HEK293 (cell line): ENCODE measurements at regions not wholly inside any gene's neighbourhood (a gene's known extent, or its start where the extent isn't known, plus 50 kb on each side); places are given as distances from the start of the nearest gene placed in this dataset.

ENCODE experiments used
- CTCF ChIA-PET: fragments of 350-600 bp; formaldehyde crosslinking; extraction: SDS; loops from one replicate; lab custom pipeline; 2021; ENCODE audit warnings: antibody characterized with exemption; lab: Yijun Ruan, JAX
- POLR2A ChIA-PET: fragments of 300-600 bp; formaldehyde crosslinking; extraction: SDS; loops from one replicate; lab custom pipeline; 2020; ENCODE audit warnings: antibody characterized with exemption, inconsistent platforms; lab: Yijun Ruan, JAX
- H3K27ac ChIP-seq: fragments of 200-500 bp; sonication (Bioruptor generic); 2 replicates; pipeline ENCODE4 v1.5.1; 2014; ENCODE audit warnings: low read depth, low read length, control low read depth, inconsistent platforms; ENCODE audit errors: extremely low read depth
- H3K36me3 ChIP-seq, 2 experiments: fragments of 200-500 bp in 1 of 2; sonication (Bioruptor generic) in 1 of 2; 1 replicate in 1 of 2; 2 replicates in 1 of 2; pipeline ENCODE4 v1.5.1; 2014 to 2017; ENCODE audit warnings: inconsistent platforms in 2 of 2, low read length in 2 of 2; ENCODE audit not compliant: control insufficient read depth in 2 of 2, insufficient read depth in 1 of 2
- H3K4me1 ChIP-seq: fragments of 200-500 bp; sonication (Bioruptor generic); 2 replicates; pipeline ENCODE4 v1.5.1; 2014; ENCODE audit warnings: mild to moderate bottlenecking, low read length, inconsistent platforms; ENCODE audit not compliant: control insufficient read depth, insufficient read depth
- H3K4me3 ChIP-seq: 2 replicates; pipeline ENCODE4 v1.5.1; 2011; ENCODE audit warnings: low read depth, mild to moderate bottlenecking, control low read depth, low read length, moderate library complexity
- H3K9me3 ChIP-seq: fragments of 200-500 bp; sonication (Bioruptor generic); 2 replicates; pipeline ENCODE4 v1.5.1; 2014; ENCODE audit warnings: low read depth, low read length, inconsistent platforms; ENCODE audit not compliant: control insufficient read depth, insufficient read depth
- KLF1 ChIP-seq: fragments of 450-650 bp; formaldehyde crosslinking; IDR thresholded peaks from 2 replicates; pipeline ENCODE4 v1.5.1; 2016; ENCODE audit warnings: missing biosample characterization, missing genetic modification characterization
- SALL2 ChIP-seq: fragments of 450-650 bp; formaldehyde crosslinking; IDR thresholded peaks from 2 replicates; pipeline ENCODE4 v1.5.0; 2017; ENCODE audit warnings: missing biosample characterization, mild to moderate bottlenecking, missing genetic modification characterization, borderline replicate concordance
- SETDB1 ChIP-seq: IDR thresholded peaks from one replicate; pipeline ENCODE4 v1.6.1; 2017; ENCODE audit warnings: mild to moderate bottlenecking, low read length, moderate library complexity, mixed read lengths; ENCODE audit not compliant: insufficient read length
- ZBTB20 ChIP-seq: fragments of 450-650 bp; formaldehyde crosslinking; IDR thresholded peaks from 2 replicates; pipeline ENCODE4 v1.5.1; 2016; ENCODE audit warnings: missing biosample characterization, missing genetic modification characterization
- ZNF121 ChIP-seq: fragments of 450-650 bp; formaldehyde crosslinking; IDR thresholded peaks from 2 replicates; pipeline ENCODE4 v1.5.1; 2016; ENCODE audit warnings: missing biosample characterization, missing genetic modification characterization
- ZNF157 ChIP-seq: fragments of 450-650 bp; formaldehyde crosslinking; IDR thresholded peaks from 2 replicates; pipeline ENCODE4 v1.5.1; 2016; ENCODE audit warnings: missing biosample characterization, missing genetic modification characterization
- ZNF350 ChIP-seq: fragments of 450-650 bp; formaldehyde crosslinking; IDR thresholded peaks from 2 replicates; pipeline ENCODE4 v1.5.0; 2017; ENCODE audit warnings: missing biosample characterization, mild to moderate bottlenecking, missing genetic modification characterization
- ZNF404 ChIP-seq: fragments of 450-650 bp; formaldehyde crosslinking; IDR thresholded peaks from 2 replicates; pipeline ENCODE4 v1.5.1; 2017; ENCODE audit warnings: missing biosample characterization, missing genetic modification characterization
- ZNF501 ChIP-seq: fragments of 450-650 bp; formaldehyde crosslinking; IDR thresholded peaks from 2 replicates; pipeline ENCODE4 v1.5.1; 2016; ENCODE audit warnings: missing biosample characterization, missing genetic modification characterization
- ZNF548 ChIP-seq: fragments of 450-650 bp; formaldehyde crosslinking; IDR thresholded peaks from 2 replicates; pipeline ENCODE4 v1.5.1; 2016; ENCODE audit warnings: missing biosample characterization, missing genetic modification characterization
- ZNF624 ChIP-seq: fragments of 450-650 bp; formaldehyde crosslinking; IDR thresholded peaks from 2 replicates; pipeline ENCODE4 v1.5.1; 2017; ENCODE audit warnings: missing biosample characterization, missing genetic modification characterization
- ZNF658 ChIP-seq: fragments of 450-650 bp; formaldehyde crosslinking; IDR thresholded peaks from 2 replicates; pipeline ENCODE4; 2016; ENCODE audit warnings: missing biosample characterization, missing genetic modification characterization
- ZNF843 ChIP-seq: fragments of 450-650 bp; formaldehyde crosslinking; IDR thresholded peaks from 2 replicates; pipeline ENCODE4 v1.5.1; 2016; ENCODE audit warnings: missing biosample characterization, missing genetic modification characterization
- TF ChIP-seq, protein P1 (sequence below): fragments of 450-650 bp; formaldehyde crosslinking; IDR thresholded peaks from 2 replicates; pipeline ENCODE4 v1.5.1; 2016; ENCODE audit warnings: missing biosample characterization, missing genetic modification characterization, borderline replicate concordance
- TF ChIP-seq, protein P2 (sequence below): fragments of 450-650 bp; formaldehyde crosslinking; IDR thresholded peaks from 2 replicates; pipeline ENCODE4 v1.5.0; 2017; ENCODE audit warnings: missing biosample characterization, missing genetic modification characterization, borderline replicate concordance
- TF ChIP-seq, protein P3 (sequence below): fragments of 450-650 bp; formaldehyde crosslinking; IDR thresholded peaks from 2 replicates; pipeline ENCODE4 v1.5.1; 2016; ENCODE audit warnings: missing biosample characterization, missing genetic modification characterization
- TF ChIP-seq, protein P4 (sequence below): fragments of 450-650 bp; formaldehyde crosslinking; IDR thresholded peaks from 2 replicates; pipeline ENCODE4 v1.5.1; 2016; ENCODE audit warnings: missing biosample characterization, missing genetic modification characterization

DNA sequence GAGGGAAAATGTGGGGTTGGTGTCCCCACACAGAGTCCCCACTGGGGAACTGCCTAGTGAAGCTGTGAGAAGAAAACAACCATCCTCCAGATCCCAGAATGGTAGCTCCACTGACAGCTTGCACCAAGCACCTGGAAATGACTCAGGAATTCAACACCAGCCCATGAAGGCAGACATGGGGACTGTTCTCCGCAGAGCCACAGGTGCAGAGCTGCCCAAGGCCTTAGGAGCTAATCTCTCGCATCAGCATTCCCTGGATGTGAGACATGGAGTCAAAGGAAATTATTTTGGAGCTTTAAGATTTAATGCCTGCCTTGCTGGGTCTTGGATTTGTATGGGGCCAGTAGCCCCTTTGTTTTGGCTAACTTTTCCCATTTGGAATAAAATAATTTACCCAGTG lies 367.9 kb downstream of the FAM133A start:
- TF ChIP-seq ZNF350 (tag by site-specific recombination), result no peak
- H3K4me1 ChIP-seq, result no peaks in the 10 kb centered on the region
- H3K4me3 ChIP-seq, result no peak overlapping the region
- no peak overlapping the region for H3K27ac ChIP-seq
- no peaks in the 10 kb centered on the region for H3K36me3 ChIP-seq
- H3K9me3 ChIP-seq, result no peaks in the 10 kb centered on the region
- ChIA-PET CTCF (no interaction called here), POLR2A (no interaction called here)

DNA sequence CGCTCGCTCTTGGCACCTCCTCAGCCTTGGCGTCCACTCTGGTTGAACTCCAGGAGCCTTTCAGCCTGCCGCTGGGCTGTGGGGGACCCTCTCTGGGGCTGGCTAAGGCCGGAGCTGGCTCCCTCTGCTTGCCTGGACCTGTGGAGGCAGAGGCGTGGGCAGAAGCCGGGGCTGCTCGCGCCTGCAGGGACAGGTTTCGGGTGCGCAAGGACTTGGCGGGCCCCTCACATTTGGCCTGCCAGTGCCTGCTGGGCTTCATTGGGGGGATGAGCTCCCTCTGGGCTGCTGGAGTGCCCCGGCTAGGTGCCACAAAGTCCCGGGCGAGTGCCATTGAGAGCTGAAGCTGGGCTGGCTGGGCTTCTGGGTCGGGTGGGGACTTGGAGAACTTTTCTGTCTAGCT lies 371.7 kb downstream of the FAM133A start:
- CTCF ChIA-PET, result interaction anchor here (1.1 kb wide), 1 partner anchor 12 kb away, joined by 3 read pairs; no protein-coding TSS in a partner anchor

More for the DNA sequence above, 371.7 kb downstream of the FAM133A start:
- Histone ChIP-seq H3K9me3 (no peaks in the 10 kb centered on the region), H3K4me1 (no peaks in the 10 kb centered on the region), H3K27ac (no peak overlapping the region), H3K4me3 (no peak overlapping the region), H3K36me3 (no peaks in the 10 kb centered on the region)
- TF ChIP-seq ZNF157 (tag by site-specific recombination) (no peak), ZNF501 (no peak), ZNF404 (tag by site-specific recombination) (no peak), ZNF121 (tag by site-specific recombination) (no peak), SETDB1 (no peak), ZNF624 (tag by site-specific recombination) (no peak), KLF1 (tag by site-specific recombination) (no peak), ZNF548 (tag by site-specific recombination) (no peak), ZNF843 (tag by site-specific recombination) (no peak), ZNF658 (tag by site-specific recombination) (no peak), ZBTB20 (no peak), SALL2 (tag by site-specific recombination) (no peak), ZNF350 (tag by site-specific recombination) (no peak)
- TF ChIP-seq, protein P1, sequence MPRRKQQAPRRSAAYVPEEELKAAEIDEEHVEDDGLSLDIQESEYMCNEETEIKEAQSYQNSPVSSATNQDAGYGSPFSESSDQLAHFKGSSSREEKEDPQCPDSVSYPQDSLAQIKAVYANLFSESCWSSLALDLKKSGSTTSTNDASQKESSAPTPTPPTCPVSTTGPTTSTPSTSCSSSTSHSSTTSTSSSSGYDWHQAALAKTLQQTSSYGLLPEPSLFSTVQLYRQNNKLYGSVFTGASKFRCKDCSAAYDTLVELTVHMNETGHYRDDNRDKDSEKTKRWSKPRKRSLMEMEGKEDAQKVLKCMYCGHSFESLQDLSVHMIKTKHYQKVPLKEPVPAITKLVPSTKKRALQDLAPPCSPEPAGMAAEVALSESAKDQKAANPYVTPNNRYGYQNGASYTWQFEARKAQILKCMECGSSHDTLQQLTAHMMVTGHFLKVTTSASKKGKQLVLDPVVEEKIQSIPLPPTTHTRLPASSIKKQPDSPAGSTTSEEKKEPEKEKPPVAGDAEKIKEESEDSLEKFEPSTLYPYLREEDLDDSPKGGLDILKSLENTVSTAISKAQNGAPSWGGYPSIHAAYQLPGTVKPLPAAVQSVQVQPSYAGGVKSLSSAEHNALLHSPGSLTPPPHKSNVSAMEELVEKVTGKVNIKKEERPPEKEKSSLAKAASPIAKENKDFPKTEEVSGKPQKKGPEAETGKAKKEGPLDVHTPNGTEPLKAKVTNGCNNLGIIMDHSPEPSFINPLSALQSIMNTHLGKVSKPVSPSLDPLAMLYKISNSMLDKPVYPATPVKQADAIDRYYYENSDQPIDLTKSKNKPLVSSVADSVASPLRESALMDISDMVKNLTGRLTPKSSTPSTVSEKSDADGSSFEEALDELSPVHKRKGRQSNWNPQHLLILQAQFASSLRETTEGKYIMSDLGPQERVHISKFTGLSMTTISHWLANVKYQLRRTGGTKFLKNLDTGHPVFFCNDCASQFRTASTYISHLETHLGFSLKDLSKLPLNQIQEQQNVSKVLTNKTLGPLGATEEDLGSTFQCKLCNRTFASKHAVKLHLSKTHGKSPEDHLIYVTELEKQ (tag by site-specific recombination), result no peak
- TF ChIP-seq, protein P2, sequence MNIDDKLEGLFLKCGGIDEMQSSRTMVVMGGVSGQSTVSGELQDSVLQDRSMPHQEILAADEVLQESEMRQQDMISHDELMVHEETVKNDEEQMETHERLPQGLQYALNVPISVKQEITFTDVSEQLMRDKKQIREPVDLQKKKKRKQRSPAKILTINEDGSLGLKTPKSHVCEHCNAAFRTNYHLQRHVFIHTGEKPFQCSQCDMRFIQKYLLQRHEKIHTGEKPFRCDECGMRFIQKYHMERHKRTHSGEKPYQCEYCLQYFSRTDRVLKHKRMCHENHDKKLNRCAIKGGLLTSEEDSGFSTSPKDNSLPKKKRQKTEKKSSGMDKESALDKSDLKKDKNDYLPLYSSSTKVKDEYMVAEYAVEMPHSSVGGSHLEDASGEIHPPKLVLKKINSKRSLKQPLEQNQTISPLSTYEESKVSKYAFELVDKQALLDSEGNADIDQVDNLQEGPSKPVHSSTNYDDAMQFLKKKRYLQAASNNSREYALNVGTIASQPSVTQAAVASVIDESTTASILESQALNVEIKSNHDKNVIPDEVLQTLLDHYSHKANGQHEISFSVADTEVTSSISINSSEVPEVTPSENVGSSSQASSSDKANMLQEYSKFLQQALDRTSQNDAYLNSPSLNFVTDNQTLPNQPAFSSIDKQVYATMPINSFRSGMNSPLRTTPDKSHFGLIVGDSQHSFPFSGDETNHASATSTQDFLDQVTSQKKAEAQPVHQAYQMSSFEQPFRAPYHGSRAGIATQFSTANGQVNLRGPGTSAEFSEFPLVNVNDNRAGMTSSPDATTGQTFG (tag by site-specific recombination), result no peak
- TF ChIP-seq, protein P3, sequence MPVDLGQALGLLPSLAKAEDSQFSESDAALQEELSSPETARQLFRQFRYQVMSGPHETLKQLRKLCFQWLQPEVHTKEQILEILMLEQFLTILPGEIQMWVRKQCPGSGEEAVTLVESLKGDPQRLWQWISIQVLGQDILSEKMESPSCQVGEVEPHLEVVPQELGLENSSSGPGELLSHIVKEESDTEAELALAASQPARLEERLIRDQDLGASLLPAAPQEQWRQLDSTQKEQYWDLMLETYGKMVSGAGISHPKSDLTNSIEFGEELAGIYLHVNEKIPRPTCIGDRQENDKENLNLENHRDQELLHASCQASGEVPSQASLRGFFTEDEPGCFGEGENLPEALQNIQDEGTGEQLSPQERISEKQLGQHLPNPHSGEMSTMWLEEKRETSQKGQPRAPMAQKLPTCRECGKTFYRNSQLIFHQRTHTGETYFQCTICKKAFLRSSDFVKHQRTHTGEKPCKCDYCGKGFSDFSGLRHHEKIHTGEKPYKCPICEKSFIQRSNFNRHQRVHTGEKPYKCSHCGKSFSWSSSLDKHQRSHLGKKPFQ (tag by site-specific recombination), result no peak
- TF ChIP-seq, protein P4, sequence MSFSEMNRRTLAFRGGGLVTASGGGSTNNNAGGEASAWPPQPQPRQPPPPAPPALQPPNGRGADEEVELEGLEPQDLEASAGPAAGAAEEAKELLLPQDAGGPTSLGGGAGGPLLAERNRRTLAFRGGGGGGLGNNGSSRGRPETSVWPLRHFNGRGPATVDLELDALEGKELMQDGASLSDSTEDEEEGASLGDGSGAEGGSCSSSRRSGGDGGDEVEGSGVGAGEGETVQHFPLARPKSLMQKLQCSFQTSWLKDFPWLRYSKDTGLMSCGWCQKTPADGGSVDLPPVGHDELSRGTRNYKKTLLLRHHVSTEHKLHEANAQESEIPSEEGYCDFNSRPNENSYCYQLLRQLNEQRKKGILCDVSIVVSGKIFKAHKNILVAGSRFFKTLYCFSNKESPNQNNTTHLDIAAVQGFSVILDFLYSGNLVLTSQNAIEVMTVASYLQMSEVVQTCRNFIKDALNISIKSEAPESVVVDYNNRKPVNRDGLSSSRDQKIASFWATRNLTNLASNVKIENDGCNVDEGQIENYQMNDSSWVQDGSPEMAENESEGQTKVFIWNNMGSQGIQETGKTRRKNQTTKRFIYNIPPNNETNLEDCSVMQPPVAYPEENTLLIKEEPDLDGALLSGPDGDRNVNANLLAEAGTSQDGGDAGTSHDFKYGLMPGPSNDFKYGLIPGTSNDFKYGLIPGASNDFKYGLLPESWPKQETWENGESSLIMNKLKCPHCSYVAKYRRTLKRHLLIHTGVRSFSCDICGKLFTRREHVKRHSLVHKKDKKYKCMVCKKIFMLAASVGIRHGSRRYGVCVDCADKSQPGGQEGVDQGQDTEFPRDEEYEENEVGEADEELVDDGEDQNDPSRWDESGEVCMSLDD (tag by site-specific recombination), result no peak
- POLR2A ChIA-PET, result no interaction called here
